A549 (cell line): ENCODE measurements at regions not wholly inside any gene's neighbourhood (a gene's known extent, or its start where the extent isn't known, plus 50 kb on each side); places are given as distances from the start of the nearest gene placed in this dataset.

ENCODE experiments used
- ATAC-seq, 2 experiments: fragments of 200-7000 bp in 1 of 2; fragments of >200 bp in 1 of 2; cut with Nextera tagmentation in 1 of 2; cut with Tn5 transposase in 1 of 2; 3 replicates each; pipeline versions ENCODE4 v1.8.0 to v1.9.1; 2018 to 2020; ENCODE audit warnings: mild to moderate bottlenecking in 1 of 2, moderate library complexity in 1 of 2
- CTCF ChIA-PET: fragments of 300-600 bp; sonication (Branson Sonifier 250); formaldehyde crosslinking; extraction: SDS; loops from one replicate; lab custom pipeline; 2021; ENCODE audit warnings: antibody characterized with exemption, inconsistent platforms; lab: Yijun Ruan, JAX
- POLR2A ChIA-PET: fragments of 350-600 bp; formaldehyde crosslinking; extraction: SDS; loops from one replicate; lab custom pipeline; 2021; ENCODE audit warnings: antibody characterized with exemption, inconsistent platforms; lab: Yijun Ruan, JAX
- DNase-seq, 2 experiments: peaks; one replicate each; pipeline versions ENCODE4 v3.0.0 to v3.0.0-alpha.2; 2011 to 2016; ENCODE audit warnings: low read depth in 1 of 2, low spot score in 1 of 2
- FAIRE-seq: peaks from 2 replicates; lab custom pipeline; 2011; peaks lifted over from hg19 to GRCh38; lab: Jason Lieb, UNC
- H3K27ac ChIP-seq, 2 experiments: fragments of >200 bp; sonication (Bioruptor Twin); formaldehyde crosslinking; 3 replicates each; pipeline ENCODE4 v1.5.1; 2016 to 2017
- H3K4me1 ChIP-seq: fragments of >200 bp; sonication (Bioruptor Twin); formaldehyde crosslinking; 3 replicates; pipeline ENCODE4 v1.6.1; 2016
- H3K4me2 ChIP-seq: fragments of >200 bp; sonication (Bioruptor Twin); formaldehyde crosslinking; 3 replicates; pipeline ENCODE4 v1.6.1; 2016
- H3K4me3 ChIP-seq: fragments of >200 bp; sonication (Bioruptor Twin); formaldehyde crosslinking; 3 replicates; pipeline ENCODE4 v1.5.1; 2016
- H3K9me3 ChIP-seq: fragments of >200 bp; sonication (Bioruptor Twin); formaldehyde crosslinking; 3 replicates; pipeline ENCODE4 v1.6.1; 2016
- CBX8 ChIP-seq: fragments of 200-600 bp; sonication (generic); IDR thresholded peaks from 2 replicates; pipeline ENCODE4 v1.6.1; 2016
- CHD2 ChIP-seq: fragments of 150-350 bp; IDR thresholded peaks from 2 replicates; pipeline ENCODE4 v1.6.1; 2014; ENCODE audit warnings: low read length; ENCODE audit not compliant: partially characterized antibody
- CHD4 ChIP-seq: fragments of 200-600 bp; sonication (generic); IDR thresholded peaks from 2 replicates; pipeline ENCODE4 v1.6.1; 2016; ENCODE audit warnings: antibody characterized with exemption, mild to moderate bottlenecking, borderline replicate concordance
- EHF ChIP-seq: fragments of 250-450 bp; sonication (Bioruptor Pico); IDR thresholded peaks from 2 replicates; pipeline ENCODE4 v1.5.0; 2020; ENCODE audit warnings: mild to moderate bottlenecking
- FOSB ChIP-seq: fragments of 250-450 bp; sonication (Bioruptor Pico); IDR thresholded peaks from 2 replicates; pipeline ENCODE4 v1.5.0; 2020; ENCODE audit warnings: mild to moderate bottlenecking, moderate library complexity
- HDAC2 ChIP-seq: fragments of 200-600 bp; sonication (generic); IDR thresholded peaks from 2 replicates; pipeline ENCODE4 v1.6.1; 2016
- HEYL ChIP-seq: fragments of 250-450 bp; sonication (Bioruptor Pico); IDR thresholded peaks from 2 replicates; pipeline ENCODE4 v1.8.0; 2021; ENCODE audit warnings: mild to moderate bottlenecking, moderate library complexity
- HOXA7 ChIP-seq: fragments of 250-450 bp; sonication (Bioruptor Pico); IDR thresholded peaks from 2 replicates; pipeline ENCODE4 v1.5.0; 2020; ENCODE audit warnings: mild to moderate bottlenecking, moderate library complexity
- HOXB5 ChIP-seq: fragments of 250-450 bp; sonication (Bioruptor Pico); IDR thresholded peaks from 2 replicates; pipeline ENCODE4 v1.5.0; 2020; ENCODE audit warnings: mild to moderate bottlenecking, moderate library complexity
- JUNB ChIP-seq: fragments of >200 bp; sonication (Bioruptor Twin); formaldehyde crosslinking; IDR thresholded peaks from 2 replicates; pipeline ENCODE4 v1.6.1; 2016
- KDM1A ChIP-seq: fragments of 200-600 bp; sonication (generic); IDR thresholded peaks from 2 replicates; pipeline ENCODE4 v1.6.1; 2016; ENCODE audit warnings: low read depth, mild to moderate bottlenecking
- KDM5A ChIP-seq: fragments of 200-600 bp; sonication (generic); IDR thresholded peaks from 2 replicates; pipeline ENCODE4 v1.6.1; 2016; ENCODE audit warnings: antibody characterized with exemption, mild to moderate bottlenecking
- MAZ ChIP-seq: fragments of 150-350 bp; IDR thresholded peaks from 2 replicates; pipeline ENCODE4 v1.6.1; 2014; ENCODE audit warnings: antibody characterized with exemption, low read depth, low read length, borderline replicate concordance
- PBX3 ChIP-seq: IDR thresholded peaks from 2 replicates; pipeline ENCODE4 v1.6.1; 2012
- PHF8 ChIP-seq: fragments of 200-600 bp; sonication (generic); IDR thresholded peaks from 2 replicates; pipeline ENCODE4 v1.6.1; 2016; ENCODE audit warnings: low read depth, mild to moderate bottlenecking, antibody characterized with exemption, moderate library complexity, borderline replicate concordance
- POLR2AphosphoS2 ChIP-seq: conservative IDR thresholded peaks from 2 replicates; pipeline ENCODE4 v1.6.1; 2012; ENCODE audit warnings: low read length, improper control_type of control experiment, inconsistent platforms
- RARB ChIP-seq: fragments of 250-450 bp; sonication (Bioruptor Pico); IDR thresholded peaks from 2 replicates; pipeline ENCODE4 v1.8.0; 2021; ENCODE audit warnings: mild to moderate bottlenecking, moderate library complexity
- RCOR1 ChIP-seq: fragments of 150-350 bp; IDR thresholded peaks from 2 replicates; pipeline ENCODE4 v1.6.1; 2014; ENCODE audit warnings: antibody characterized with exemption, low read length, low read depth
- RFX5 ChIP-seq: fragments of 450-650 bp; IDR thresholded peaks from 2 replicates; pipeline ENCODE4 v1.7.1; 2014; ENCODE audit warnings: antibody characterized with exemption, mild to moderate bottlenecking, moderate library complexity
- RNF2 ChIP-seq: fragments of 200-600 bp; sonication (generic); IDR thresholded peaks from 2 replicates; pipeline ENCODE4 v1.6.1; 2016; ENCODE audit warnings: low read depth, mild to moderate bottlenecking, antibody characterized with exemption, moderate library complexity, borderline replicate concordance
- SREBF2 ChIP-seq: fragments of 450-650 bp; IDR thresholded peaks from 2 replicates; pipeline ENCODE4 v1.6.1; 2014; ENCODE audit warnings: mild to moderate bottlenecking, moderate library complexity
- TFCP2L1 ChIP-seq: fragments of 250-450 bp; sonication (Bioruptor Pico); IDR thresholded peaks from 2 replicates; pipeline ENCODE4 v1.5.0; 2021; ENCODE audit warnings: mild to moderate bottlenecking
- TP53 ChIP-seq: fragments of 250-450 bp; sonication (Bioruptor Pico); IDR thresholded peaks from 2 replicates; pipeline ENCODE4 v1.5.0; 2021; ENCODE audit warnings: mild to moderate bottlenecking, moderate library complexity
- ZC3H11A ChIP-seq: fragments of 450-650 bp; IDR thresholded peaks from 2 replicates; pipeline ENCODE4 v1.6.1; 2014; ENCODE audit warnings: antibody characterized with exemption, mild to moderate bottlenecking
- ZFP36 ChIP-seq: fragments of 450-650 bp; IDR thresholded peaks from 2 replicates; pipeline ENCODE4 v1.6.1; 2014; ENCODE audit warnings: borderline replicate concordance; ENCODE audit not compliant: partially characterized antibody
- WGBS: methylation state at CpG from one replicate; pipeline ENCODE4 v1.1.6; 2017; ENCODE audit errors: missing lambda C conversion rate; 5-methylcytosine and 5-hydroxymethylcytosine counted together
- TF ChIP-seq, protein P1 (sequence below): fragments of 250-450 bp; sonication (Bioruptor Pico); IDR thresholded peaks from 2 replicates; pipeline ENCODE4 v1.5.0; 2021; ENCODE audit warnings: mild to moderate bottlenecking, moderate library complexity, borderline replicate concordance
- TF ChIP-seq, protein P2 (sequence below): IDR thresholded peaks from 2 replicates; pipeline ENCODE4 v1.6.1; 2012; ENCODE audit warnings: low read depth, borderline replicate concordance

DNA sequence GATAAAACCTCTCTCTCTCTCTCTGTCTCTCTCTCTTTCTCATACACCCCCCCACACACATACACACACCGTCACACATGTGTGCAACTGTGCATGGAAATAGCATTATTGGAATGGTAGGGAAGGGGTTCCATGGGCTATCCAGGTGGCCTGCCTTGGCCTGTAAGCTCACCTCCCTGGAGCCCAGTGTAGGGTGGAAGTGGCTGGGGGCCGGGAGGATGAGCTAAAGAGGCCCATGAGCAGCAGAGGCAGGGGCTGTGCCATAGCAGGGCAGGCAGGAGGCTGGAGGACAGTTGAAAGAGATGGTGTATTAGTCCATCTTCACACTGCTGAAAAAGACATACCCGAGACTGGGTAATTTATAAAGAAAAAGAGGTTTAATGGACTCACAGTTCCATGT, 74.2 kb downstream of the CYTL1 start (continued):
- no peak for TF ChIP-seq ZC3H11A

- Histone ChIP-seq H3K4me1 (no peaks in the 10 kb centered on the region), H3K9me3 (no peaks in the 10 kb centered on the region), H3K4me3 (no peak overlapping the region)
- CTCF ChIA-PET = no interaction called here
- no peak for DNase-seq
- no peak for TF ChIP-seq PHF8
- TF ChIP-seq CBX8 = no peak
- TF ChIP-seq HOXA7 (CRISPR knock-in tag) = no peak
- TF ChIP-seq, protein P1, sequence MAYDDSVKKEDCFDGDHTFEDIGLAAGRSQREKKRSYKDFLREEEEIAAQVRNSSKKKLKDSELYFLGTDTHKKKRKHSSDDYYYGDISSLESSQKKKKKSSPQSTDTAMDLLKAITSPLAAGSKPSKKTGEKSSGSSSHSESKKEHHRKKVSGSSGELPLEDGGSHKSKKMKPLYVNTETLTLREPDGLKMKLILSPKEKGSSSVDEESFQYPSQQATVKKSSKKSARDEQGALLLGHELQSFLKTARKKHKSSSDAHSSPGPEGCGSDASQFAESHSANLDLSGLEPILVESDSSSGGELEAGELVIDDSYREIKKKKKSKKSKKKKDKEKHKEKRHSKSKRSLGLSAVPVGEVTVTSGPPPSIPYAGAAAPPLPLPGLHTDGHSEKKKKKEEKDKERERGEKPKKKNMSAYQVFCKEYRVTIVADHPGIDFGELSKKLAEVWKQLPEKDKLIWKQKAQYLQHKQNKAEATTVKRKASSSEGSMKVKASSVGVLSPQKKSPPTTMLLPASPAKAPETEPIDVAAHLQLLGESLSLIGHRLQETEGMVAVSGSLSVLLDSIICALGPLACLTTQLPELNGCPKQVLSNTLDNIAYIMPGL (CRISPR knock-in tag) = no peak
- TF ChIP-seq RFX5 = no peak
- TF ChIP-seq RARB (CRISPR knock-in tag) = no peak
- no peak for TF ChIP-seq HDAC2
- no peak for TF ChIP-seq SREBF2
- no peak for TF ChIP-seq CHD4
- no peak for TF ChIP-seq KDM5A
- no peak for TF ChIP-seq POLR2AphosphoS2
- no peak for TF ChIP-seq CHD2
- TF ChIP-seq, protein P2, sequence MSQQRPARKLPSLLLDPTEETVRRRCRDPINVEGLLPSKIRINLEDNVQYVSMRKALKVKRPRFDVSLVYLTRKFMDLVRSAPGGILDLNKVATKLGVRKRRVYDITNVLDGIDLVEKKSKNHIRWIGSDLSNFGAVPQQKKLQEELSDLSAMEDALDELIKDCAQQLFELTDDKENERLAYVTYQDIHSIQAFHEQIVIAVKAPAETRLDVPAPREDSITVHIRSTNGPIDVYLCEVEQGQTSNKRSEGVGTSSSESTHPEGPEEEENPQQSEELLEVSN = no peak
- TF ChIP-seq RCOR1 = no peak
- no peak for TF ChIP-seq JUNB
- no peak for TF ChIP-seq TP53
- TF ChIP-seq, all 56 proteins: peak for 0
- no peak for ATAC-seq
- no peak for FAIRE-seq
- POLR2A ChIA-PET = no interaction called here
- Histone ChIP-seq H3K27ac (no peak overlapping the region), H3K4me2 (no peak overlapping the region)
- WGBS = 0% methylated on average over 1 of the region's 1 CpG
Measured at GRCh38 chr4:4945829-4946228, 73.4 kb downstream of the CYTL1 start.

GRCh38 chr4:4946416-4946815, 72.8 kb downstream of the CYTL1 start:
- ChIA-PET POLR2A (no interaction called here), CTCF (no interaction called here)
- Histone ChIP-seq H3K27ac (no peak overlapping the region), H3K4me2 (no peak overlapping the region), H3K4me3 (no peak overlapping the region), H3K4me1 (no peaks in the 10 kb centered on the region), H3K9me3 (no peaks in the 10 kb centered on the region)
- DNase-seq (no peak), FAIRE-seq (no peak), ATAC-seq (no peak)
- TF ChIP-seq CHD4 = no peak
- TF ChIP-seq, protein P1 (CRISPR knock-in tag) = no peak
- TF ChIP-seq, protein P2 = no peak
- TF ChIP-seq RNF2 = no peak
- TF ChIP-seq RARB (CRISPR knock-in tag) = no peak
- TF ChIP-seq PBX3 = no peak
- no peak for TF ChIP-seq MAZ
- no peak for TF ChIP-seq HEYL (CRISPR knock-in tag)
- TF ChIP-seq KDM1A = no peak
- TF ChIP-seq JUNB = no peak
- TF ChIP-seq EHF (CRISPR knock-in tag) = no peak
- no peak for TF ChIP-seq HOXB5 (CRISPR knock-in tag)
- TF ChIP-seq TFCP2L1 = no peak
- TF ChIP-seq FOSB (CRISPR knock-in tag) = no peak
- TF ChIP-seq ZFP36 = no peak
- no peak for TF ChIP-seq TP53
- WGBS = 9% methylated on average over 6 of the region's 6 CpGs
